ENCODE measurements at regions not wholly inside any gene's neighbourhood (a gene's known extent, or its start where the extent isn't known, plus 50 kb on each side); places are given as distances from the start of the nearest gene placed in this dataset.

DNA sequence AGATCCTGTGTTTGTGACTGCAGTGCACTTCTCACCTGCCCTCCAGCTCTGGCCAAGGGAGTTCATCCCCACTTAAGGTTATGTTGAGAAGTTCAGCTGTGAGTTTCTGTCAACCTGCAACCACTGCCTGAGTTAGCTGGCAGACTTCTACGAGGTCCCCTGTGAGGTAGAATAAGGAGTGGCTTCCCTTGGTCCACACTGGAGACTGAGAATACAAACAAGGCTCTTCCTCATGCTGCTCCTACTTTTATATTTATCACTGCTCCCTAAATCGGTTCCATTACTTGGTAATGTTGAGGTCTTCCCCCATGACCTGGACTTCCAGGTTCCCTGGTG, 353.2 kb upstream of the CWC22 start:
- Histone ChIP-seq H3K27me3 (ENCODE audit: control insufficient read depth, insufficient read depth, low read length) (no peaks in the 10 kb centered on the region), H3K4me3 (ENCODE audit: low read depth, low read length) (no peak overlapping the region), H3K9ac (ENCODE audit: low read depth, low read length) (no peak overlapping the region), H3K36me3 (ENCODE audit: control insufficient read depth, insufficient read depth, low read length) (no peaks in the 10 kb centered on the region), H3K27ac (ENCODE audit: low read depth, low read length) (no peak overlapping the region), H3K4me1 (ENCODE audit: control insufficient read depth, insufficient read depth, low read length) (no peaks in the 10 kb centered on the region), H3K9me3 (ENCODE audit: control insufficient read depth, insufficient read depth, low read length) (no peaks in the 10 kb centered on the region)

DNA sequence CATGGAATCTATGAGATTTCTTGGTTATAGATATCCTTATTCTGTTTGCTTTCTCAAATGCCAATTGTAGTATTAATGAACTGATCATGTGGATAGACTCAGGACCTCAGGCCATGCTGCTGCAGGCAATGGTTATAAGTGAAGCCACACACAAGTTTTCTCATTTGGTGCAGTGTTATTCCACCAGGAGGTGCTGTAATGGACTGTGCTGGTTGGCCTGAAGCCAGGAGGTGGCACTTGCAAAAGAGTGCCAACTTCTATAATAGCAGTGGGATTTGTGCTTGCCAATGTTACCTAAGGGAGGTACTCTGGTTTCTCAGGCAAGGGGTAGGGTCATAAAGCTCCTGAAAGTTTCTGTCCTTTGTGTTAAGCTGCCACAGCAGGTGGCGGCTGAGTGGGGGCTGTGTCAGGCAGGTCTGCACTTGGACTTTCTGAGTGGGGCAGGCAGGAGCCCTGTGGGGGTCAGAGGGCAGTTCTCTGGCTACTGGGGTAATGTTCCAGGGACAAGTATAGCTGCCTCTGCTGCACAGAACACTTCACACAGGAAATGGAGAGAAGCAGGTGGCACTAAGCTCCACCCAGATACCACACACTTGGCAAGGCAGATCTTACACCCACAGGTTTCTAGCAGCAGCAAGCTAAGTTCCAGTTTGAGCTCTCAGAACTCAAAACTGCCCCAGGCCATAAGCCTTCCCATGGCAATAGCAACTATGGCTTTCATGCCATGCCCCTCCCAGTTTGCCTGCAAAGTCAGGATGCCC, 352.6 kb upstream of the CWC22 start:
- no peaks in the 10 kb centered on the region for H3K27me3 ChIP-seq (ENCODE audit: control insufficient read depth, insufficient read depth, low read length)
- H3K4me3 ChIP-seq (ENCODE audit: low read depth, low read length) = no peak overlapping the region
- H3K9me3 ChIP-seq (ENCODE audit: control insufficient read depth, insufficient read depth, low read length) = no peaks in the 10 kb centered on the region
- H3K27ac ChIP-seq (ENCODE audit: low read depth, low read length) = no peak overlapping the region
- H3K4me1 ChIP-seq (ENCODE audit: control insufficient read depth, insufficient read depth, low read length) = no peaks in the 10 kb centered on the region
- H3K36me3 ChIP-seq (ENCODE audit: control insufficient read depth, insufficient read depth, low read length) = no peaks in the 10 kb centered on the region
- H3K9ac ChIP-seq (ENCODE audit: low read depth, low read length) = no peak overlapping the region

DNA sequence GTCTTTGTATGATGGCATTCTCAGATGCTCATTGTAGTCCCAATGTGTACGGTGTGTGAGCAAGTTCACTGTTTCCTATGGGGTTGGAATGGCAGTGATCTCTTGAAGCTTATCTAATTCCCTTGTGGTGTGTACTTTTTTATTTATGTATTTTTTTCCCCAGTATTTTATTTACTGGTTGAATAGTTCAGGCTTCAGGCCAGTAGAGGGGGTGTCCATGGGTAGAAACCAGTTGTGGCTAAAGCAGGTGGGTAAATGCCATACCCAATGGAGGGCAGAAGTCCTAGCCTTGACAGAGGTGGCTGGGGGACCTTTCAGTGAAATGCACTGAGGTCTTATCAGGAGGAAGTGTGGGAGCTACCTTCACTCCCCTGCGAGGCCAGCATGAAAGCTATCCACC, 351.4 kb upstream of the CWC22 start:
- no peaks in the 10 kb centered on the region for H3K36me3 ChIP-seq (ENCODE audit: control insufficient read depth, insufficient read depth, low read length)
- H3K27ac ChIP-seq (ENCODE audit: low read depth, low read length) = no peak overlapping the region
- H3K9me3 ChIP-seq (ENCODE audit: control insufficient read depth, insufficient read depth, low read length) = no peaks in the 10 kb centered on the region
- no peak overlapping the region for H3K4me3 ChIP-seq (ENCODE audit: low read depth, low read length)
- H3K4me1 ChIP-seq (ENCODE audit: control insufficient read depth, insufficient read depth, low read length) = no peaks in the 10 kb centered on the region
- H3K27me3 ChIP-seq (ENCODE audit: control insufficient read depth, insufficient read depth, low read length) = no peaks in the 10 kb centered on the region
- H3K9ac ChIP-seq (ENCODE audit: low read depth, low read length) = no peak overlapping the region

DNA sequence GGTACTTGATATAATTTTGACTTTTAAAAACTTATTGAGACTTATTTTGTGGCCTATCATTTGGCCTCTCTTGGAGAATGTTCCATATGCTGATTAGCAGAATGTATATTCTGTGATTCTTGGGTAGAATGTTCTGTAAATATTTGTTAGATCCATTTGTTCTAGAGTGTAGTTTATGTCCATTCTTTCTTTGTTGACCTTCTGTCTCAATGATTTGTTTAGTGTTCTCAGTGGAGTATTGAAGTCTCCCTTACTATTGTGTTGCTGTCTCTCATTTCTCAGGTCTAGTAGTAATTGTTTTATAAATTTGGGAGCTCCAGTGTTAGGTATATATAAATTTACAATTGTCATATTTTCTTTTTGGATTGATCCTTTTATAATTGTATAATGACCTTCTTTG, 349.6 kb upstream of the CWC22 start:
- no peak overlapping the region for H3K27ac ChIP-seq (ENCODE audit: low read depth, low read length)
- no peak overlapping the region for H3K4me3 ChIP-seq (ENCODE audit: low read depth, low read length)
- no peaks in the 10 kb centered on the region for H3K36me3 ChIP-seq (ENCODE audit: control insufficient read depth, insufficient read depth, low read length)
- no peaks in the 10 kb centered on the region for H3K9me3 ChIP-seq (ENCODE audit: control insufficient read depth, insufficient read depth, low read length)
- H3K4me1 ChIP-seq (ENCODE audit: control insufficient read depth, insufficient read depth, low read length) = no peaks in the 10 kb centered on the region; the same call in 1 of the 2 replicates
- no peaks in the 10 kb centered on the region for H3K27me3 ChIP-seq (ENCODE audit: control insufficient read depth, insufficient read depth, low read length)
- H3K9ac ChIP-seq (ENCODE audit: low read depth, low read length) = no peak overlapping the region

DNA sequence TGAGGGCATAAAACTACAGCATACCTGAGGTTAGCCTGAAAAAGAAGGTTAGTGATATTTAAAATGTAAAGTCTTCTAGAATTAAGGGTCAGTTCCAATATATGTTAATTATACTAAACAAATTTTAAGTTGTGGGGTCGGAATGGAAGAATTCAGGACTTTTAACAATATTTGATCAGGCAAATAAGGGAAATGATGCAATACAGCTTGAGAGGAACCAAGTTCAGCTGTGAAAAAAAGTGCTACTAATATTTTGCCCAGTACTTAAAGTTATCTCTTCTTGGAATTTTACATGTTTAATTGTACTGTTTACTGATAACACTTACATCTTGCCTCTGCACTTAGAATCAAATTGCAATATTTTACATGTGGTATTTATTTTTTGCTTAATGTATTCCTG, 345.5 kb upstream of the CWC22 start:
- H3K9ac ChIP-seq (ENCODE audit: low read depth, low read length) = no peak overlapping the region
- H3K4me1 ChIP-seq (ENCODE audit: control insufficient read depth, insufficient read depth, low read length) = no peaks in the 10 kb centered on the region; the same call in 1 of the 2 replicates
- H3K36me3 ChIP-seq (ENCODE audit: control insufficient read depth, insufficient read depth, low read length) = no peaks in the 10 kb centered on the region
- no peak overlapping the region for H3K4me3 ChIP-seq (ENCODE audit: low read depth, low read length)
- no peak overlapping the region for H3K27ac ChIP-seq (ENCODE audit: low read depth, low read length)
- H3K27me3 ChIP-seq (ENCODE audit: control insufficient read depth, insufficient read depth, low read length) = no peaks in the 10 kb centered on the region
- H3K9me3 ChIP-seq (ENCODE audit: control insufficient read depth, insufficient read depth, low read length) = no peaks in the 10 kb centered on the region

DNA sequence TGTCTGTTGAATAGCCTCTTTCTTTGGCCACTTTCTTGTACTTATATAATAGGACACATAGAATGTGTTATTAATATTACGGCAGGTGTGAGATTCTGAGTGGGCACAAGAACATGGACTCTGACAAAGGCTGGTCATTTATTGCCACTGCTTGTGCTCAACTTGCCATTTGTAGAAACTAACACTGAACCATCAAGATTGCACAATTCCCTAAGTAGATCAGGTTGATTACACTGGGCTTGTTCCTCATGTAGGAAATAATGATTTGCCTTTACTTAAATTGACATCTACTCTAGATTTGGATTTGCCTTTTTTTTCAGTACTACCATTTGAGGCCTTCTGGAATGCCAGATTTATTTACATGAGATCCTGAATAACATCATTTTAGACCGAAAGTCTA, 342.7 kb upstream of the CWC22 start:
- H3K9ac ChIP-seq (ENCODE audit: low read depth, low read length) = no peak overlapping the region
- no peaks in the 10 kb centered on the region; the same call in 1 of the 2 replicates for H3K4me1 ChIP-seq (ENCODE audit: control insufficient read depth, insufficient read depth, low read length)
- H3K36me3 ChIP-seq (ENCODE audit: control insufficient read depth, insufficient read depth, low read length) = no peaks in the 10 kb centered on the region
- H3K27ac ChIP-seq (ENCODE audit: low read depth, low read length) = no peak overlapping the region
- H3K4me3 ChIP-seq (ENCODE audit: low read depth, low read length) = no peak overlapping the region
- no peaks in the 10 kb centered on the region for H3K9me3 ChIP-seq (ENCODE audit: control insufficient read depth, insufficient read depth, low read length)
- no peaks in the 10 kb centered on the region for H3K27me3 ChIP-seq (ENCODE audit: control insufficient read depth, insufficient read depth, low read length)

DNA sequence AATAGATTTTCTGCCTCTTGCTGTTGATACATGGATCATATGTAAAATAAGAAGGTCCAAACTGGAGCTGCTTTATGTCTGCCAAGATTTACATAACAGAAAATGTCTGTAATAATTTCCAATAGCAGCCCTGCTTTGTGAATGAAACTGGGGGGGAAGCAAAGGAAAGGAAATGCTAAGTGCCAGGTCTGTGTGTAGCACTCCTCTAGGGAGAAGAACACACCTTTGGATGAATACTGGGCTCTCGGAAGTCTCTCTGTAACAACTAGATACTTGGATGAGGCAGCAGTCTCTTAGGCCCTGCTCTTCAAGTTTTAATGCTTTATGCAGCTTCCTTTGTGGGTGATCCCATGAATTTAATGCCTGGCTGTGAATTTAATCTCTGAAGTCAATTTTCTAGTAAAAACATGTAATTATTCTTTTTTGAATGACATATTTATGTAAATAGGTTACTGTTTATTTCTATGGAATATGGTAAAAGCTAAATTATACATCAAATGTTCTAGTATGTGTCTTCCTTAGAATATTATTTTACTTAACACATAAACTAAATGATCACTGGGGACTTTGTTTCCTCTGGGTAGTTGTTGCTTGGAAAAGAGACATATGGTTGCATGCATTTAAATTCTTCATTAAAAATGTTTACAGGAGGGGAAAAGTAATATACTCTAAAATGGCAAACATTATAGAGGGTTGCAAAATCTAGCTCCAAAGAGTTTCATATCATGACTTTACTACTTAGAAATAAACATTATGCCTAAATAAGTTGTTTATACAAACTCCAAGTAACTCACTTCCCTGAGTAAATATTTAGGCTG, 336.6 kb upstream of the CWC22 start:
- Histone ChIP-seq H3K9me3 (ENCODE audit: control insufficient read depth, insufficient read depth, low read length) (peaks cover 13% of the 10 kb centered on the region; the same call in 1 of the 2 replicates), H3K36me3 (ENCODE audit: control insufficient read depth, insufficient read depth, low read length) (no peaks in the 10 kb centered on the region), H3K9ac (ENCODE audit: low read depth, low read length) (no peak overlapping the region), H3K4me3 (ENCODE audit: low read depth, low read length) (no peak overlapping the region), H3K27me3 (ENCODE audit: control insufficient read depth, insufficient read depth, low read length) (no peaks in the 10 kb centered on the region), H3K27ac (ENCODE audit: low read depth, low read length) (no peak overlapping the region), H3K4me1 (ENCODE audit: control insufficient read depth, insufficient read depth, low read length) (no peaks in the 10 kb centered on the region)

DNA sequence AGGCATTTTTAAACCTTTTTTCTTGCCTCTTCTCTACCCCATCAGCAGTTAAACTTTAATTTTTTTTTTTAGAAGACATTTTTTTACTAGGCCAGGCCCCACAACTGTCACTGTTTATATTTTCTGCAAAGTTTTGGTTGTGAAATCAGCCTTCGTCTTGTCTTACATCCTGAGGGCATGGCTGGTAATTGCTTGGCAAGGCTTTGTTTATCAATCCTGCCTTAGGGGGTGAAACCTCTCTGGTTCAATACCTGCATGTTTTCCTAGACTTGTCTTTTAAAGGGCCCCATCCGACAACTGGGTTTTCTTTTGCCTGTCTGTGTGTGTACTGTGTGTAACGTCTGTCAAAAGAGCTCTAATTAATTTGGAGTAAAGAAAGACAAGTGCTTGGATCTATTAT, 330.0 kb upstream of the CWC22 start:
- Histone ChIP-seq H3K9me3 (ENCODE audit: control insufficient read depth, insufficient read depth, low read length) (peaks cover 43% of the 10 kb centered on the region), H3K9ac (ENCODE audit: low read depth, low read length) (no peak overlapping the region), H3K27me3 (ENCODE audit: control insufficient read depth, insufficient read depth, low read length) (no peaks in the 10 kb centered on the region), H3K36me3 (ENCODE audit: control insufficient read depth, insufficient read depth, low read length) (no peaks in the 10 kb centered on the region), H3K4me1 (ENCODE audit: control insufficient read depth, insufficient read depth, low read length) (no peaks in the 10 kb centered on the region), H3K4me3 (ENCODE audit: low read depth, low read length) (no peak overlapping the region), H3K27ac (ENCODE audit: low read depth, low read length) (no peak overlapping the region)

DNA sequence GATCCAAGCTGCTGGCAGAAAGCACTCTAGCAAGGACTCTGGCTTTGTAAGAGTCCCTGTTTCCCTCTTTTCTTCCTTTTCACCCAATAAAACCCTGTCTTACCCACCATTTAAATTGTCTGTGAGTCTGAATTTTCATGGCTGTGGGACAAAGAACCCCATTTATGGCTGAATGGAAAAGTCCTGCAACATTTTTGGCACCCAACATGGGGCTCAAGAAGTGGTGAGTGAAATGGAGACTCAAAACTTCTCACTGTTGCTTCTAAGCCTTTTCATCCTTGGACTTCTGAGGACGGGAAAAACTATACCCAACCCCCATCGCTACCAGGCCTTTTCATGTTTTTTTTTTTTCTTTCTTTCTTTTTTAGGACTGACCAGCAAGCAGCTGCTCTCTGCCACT, 329.5 kb upstream of the CWC22 start:
- H3K27ac ChIP-seq (ENCODE audit: low read depth, low read length) = no peak overlapping the region
- H3K27me3 ChIP-seq (ENCODE audit: control insufficient read depth, insufficient read depth, low read length) = no peaks in the 10 kb centered on the region
- no peak overlapping the region for H3K9ac ChIP-seq (ENCODE audit: low read depth, low read length)
- peaks cover 43% of the 10 kb centered on the region for H3K9me3 ChIP-seq (ENCODE audit: control insufficient read depth, insufficient read depth, low read length)
- no peak overlapping the region for H3K4me3 ChIP-seq (ENCODE audit: low read depth, low read length)
- no peaks in the 10 kb centered on the region for H3K36me3 ChIP-seq (ENCODE audit: control insufficient read depth, insufficient read depth, low read length)
- H3K4me1 ChIP-seq (ENCODE audit: control insufficient read depth, insufficient read depth, low read length) = no peaks in the 10 kb centered on the region

DNA sequence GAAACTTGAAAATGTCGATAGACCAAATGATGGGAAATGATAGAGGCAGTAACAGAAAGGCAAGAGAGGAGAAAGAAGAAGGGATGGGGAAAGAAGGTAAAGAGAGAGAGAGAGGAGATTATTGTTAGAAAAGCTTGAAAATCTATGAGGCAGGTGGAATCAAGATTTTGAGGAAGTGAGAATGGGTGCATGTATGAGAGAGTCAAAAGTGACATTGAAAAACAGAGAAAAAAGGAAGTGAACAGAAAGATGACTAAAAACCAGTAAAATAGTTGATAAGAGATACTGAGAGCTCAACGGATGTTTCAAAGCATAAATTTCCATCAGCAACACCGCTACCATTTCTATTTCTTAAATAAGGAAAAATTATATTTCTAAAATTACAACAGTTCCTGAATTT, 327.4 kb upstream of the CWC22 start:
- H3K36me3 ChIP-seq (ENCODE audit: control insufficient read depth, insufficient read depth, low read length) = no peaks in the 10 kb centered on the region
- no peak overlapping the region for H3K27ac ChIP-seq (ENCODE audit: low read depth, low read length)
- H3K27me3 ChIP-seq (ENCODE audit: control insufficient read depth, insufficient read depth, low read length) = no peaks in the 10 kb centered on the region
- H3K9ac ChIP-seq (ENCODE audit: low read depth, low read length) = no peak overlapping the region
- H3K4me1 ChIP-seq (ENCODE audit: control insufficient read depth, insufficient read depth, low read length) = no peaks in the 10 kb centered on the region
- H3K4me3 ChIP-seq (ENCODE audit: low read depth, low read length) = no peak overlapping the region
- H3K9me3 ChIP-seq (ENCODE audit: control insufficient read depth, insufficient read depth, low read length) = peaks cover 36% of the 10 kb centered on the region

DNA sequence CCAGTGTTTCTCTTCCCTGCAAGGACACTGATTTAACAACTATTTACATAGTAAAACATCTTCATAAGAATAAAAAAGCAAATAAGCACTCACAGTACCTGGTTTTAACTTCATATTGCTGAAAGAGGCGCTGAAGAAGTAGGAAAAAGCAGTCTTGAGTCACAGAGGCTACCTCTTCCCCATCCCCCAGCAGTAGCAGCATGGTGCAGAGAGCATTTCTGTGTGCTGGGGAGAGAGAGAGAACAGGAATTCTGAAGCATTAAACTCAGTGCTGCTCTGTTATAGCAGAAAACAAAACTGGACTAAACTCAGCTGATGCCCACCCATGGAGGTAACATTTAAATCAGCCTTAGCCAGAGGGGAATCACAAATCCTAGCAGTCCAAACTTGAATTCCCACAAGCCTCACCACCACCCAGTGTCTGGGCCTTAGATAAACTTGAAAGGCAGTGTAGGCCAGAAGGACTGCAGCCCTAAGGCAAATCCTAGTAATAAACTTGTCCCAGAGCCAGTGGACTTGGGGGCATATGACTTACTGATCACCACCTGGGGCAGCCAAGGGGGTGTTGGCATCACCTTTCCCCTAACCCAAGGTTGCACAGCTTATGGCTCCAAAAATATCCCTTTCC, 321.8 kb upstream of the CWC22 start:
- Histone ChIP-seq H3K9me3 (ENCODE audit: control insufficient read depth, insufficient read depth, low read length) (no peaks in the 10 kb centered on the region), H3K27me3 (ENCODE audit: control insufficient read depth, insufficient read depth, low read length) (no peaks in the 10 kb centered on the region), H3K27ac (ENCODE audit: low read depth, low read length) (no peak overlapping the region), H3K4me3 (ENCODE audit: low read depth, low read length) (peak overlapping the region; percentile 16; the same call in 1 of the 2 replicates), H3K36me3 (ENCODE audit: control insufficient read depth, insufficient read depth, low read length) (no peaks in the 10 kb centered on the region), H3K9ac (ENCODE audit: low read depth, low read length) (0 out of 2 replicates have a peak overlapping the region, but pooled peaks have one; percentile 28), H3K4me1 (ENCODE audit: control insufficient read depth, insufficient read depth, low read length) (peaks cover 13% of the 10 kb centered on the region)

Data from HUES48 (cell line).